ENCODE measurements at regions not wholly inside any gene's neighbourhood (a gene's known extent, or its start where the extent isn't known, plus 50 kb on each side); places are given as distances from the start of the nearest gene placed in this dataset.

- no peaks in the 10 kb centered on the region for H3K9me3 ChIP-seq (ENCODE audit: low read length)
- TF ChIP-seq EZH2 (IDR thresholded peaks at IDR 0.05; ENCODE audit: borderline replicate concordance, low read length) (no peak), CTCF (IDR thresholded peaks at IDR 0.05; ENCODE audit: low read length) (no peak)
Observed at GRCh38 chr18:61225336-61225735, 107.9 kb upstream of the CDH20 start.

GRCh38 chr18:61236356-61237057, 96.7 kb upstream of the CDH20 start:
- Histone ChIP-seq H3K79me2 (ENCODE audit: insufficient read depth, low read length) (no peaks in the 10 kb centered on the region), H3K9me3 (ENCODE audit: low read length) (no peaks in the 10 kb centered on the region), H3F3A (ENCODE audit: insufficient read depth, low read length) (no peaks in the 10 kb centered on the region), H3K9ac (ENCODE audit: low read length) (no peak overlapping the region), H3K27ac (ENCODE audit: low read depth, low read length, poor library complexity, severe bottlenecking) (no peak overlapping the region), H3K27me3 (ENCODE audit: insufficient read depth, low read length) (no peaks in the 10 kb centered on the region), H3K9me2 (ENCODE audit: low read depth, low read length) (no peaks in the 10 kb centered on the region), H3K4me1 (ENCODE audit: insufficient read depth, low read length, severe bottlenecking) (no peaks in the 10 kb centered on the region), H2AFZ (ENCODE audit: low read length) (no peak overlapping the region), H3K4me3 (ENCODE audit: low read depth, low read length, poor library complexity, severe bottlenecking) (no peak overlapping the region), H4K20me1 (ENCODE audit: insufficient read depth, low read length) (no peaks in the 10 kb centered on the region), H3K4me2 (ENCODE audit: low read length) (no peak overlapping the region), H3K36me3 (ENCODE audit: insufficient read depth, low read length) (no peaks in the 10 kb centered on the region)
- no peak for TF ChIP-seq CTCF (IDR thresholded peaks at IDR 0.05; ENCODE audit: low read length)
- no peak for TF ChIP-seq EZH2 (IDR thresholded peaks at IDR 0.05; ENCODE audit: borderline replicate concordance, low read length)

More at GRCh38 chr18:61225336-61225735, 107.9 kb upstream of the CDH20 start:
- Histone ChIP-seq H3K9me2 (ENCODE audit: low read depth, low read length) (no peaks in the 10 kb centered on the region), H3K36me3 (ENCODE audit: insufficient read depth, low read length) (no peaks in the 10 kb centered on the region), H3K9ac (ENCODE audit: low read length) (no peak overlapping the region), H3K4me1 (ENCODE audit: insufficient read depth, low read length, severe bottlenecking) (no peaks in the 10 kb centered on the region), H3K27ac (ENCODE audit: low read depth, low read length, poor library complexity, severe bottlenecking) (no peak overlapping the region), H3K4me2 (ENCODE audit: low read length) (no peak overlapping the region), H3F3A (ENCODE audit: insufficient read depth, low read length) (no peaks in the 10 kb centered on the region), H2AFZ (ENCODE audit: low read length) (no peak overlapping the region), H3K79me2 (ENCODE audit: insufficient read depth, low read length) (no peaks in the 10 kb centered on the region), H3K27me3 (ENCODE audit: insufficient read depth, low read length) (no peaks in the 10 kb centered on the region), H3K4me3 (ENCODE audit: low read depth, low read length, poor library complexity, severe bottlenecking) (no peak overlapping the region), H4K20me1 (ENCODE audit: insufficient read depth, low read length) (no peaks in the 10 kb centered on the region)

DNA sequence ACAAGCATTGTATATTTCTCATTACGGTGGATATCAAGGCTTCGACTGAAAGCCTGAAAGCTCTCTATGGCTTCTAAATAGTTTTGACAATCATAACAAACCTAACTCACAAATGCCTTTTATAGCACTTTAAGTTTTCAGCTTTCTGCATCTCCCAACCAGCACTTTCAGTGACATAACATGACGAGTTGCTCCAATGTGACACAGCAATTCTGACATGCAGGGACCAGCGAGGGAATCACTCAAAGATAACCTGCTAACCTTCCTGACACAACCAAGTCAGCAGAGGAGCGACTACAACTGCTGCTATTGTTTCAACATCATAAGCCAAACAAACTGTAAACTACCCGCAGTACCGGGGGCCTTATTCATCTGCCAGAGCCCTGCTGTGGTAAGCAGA, 95.7 kb upstream of the CDH20 start:
- Histone ChIP-seq H3K79me2 (ENCODE audit: insufficient read depth, low read length) (no peaks in the 10 kb centered on the region), H3K4me1 (ENCODE audit: insufficient read depth, low read length, severe bottlenecking) (no peaks in the 10 kb centered on the region), H3K27ac (ENCODE audit: low read depth, low read length, poor library complexity, severe bottlenecking) (no peak overlapping the region), H3K9me3 (ENCODE audit: low read length) (no peaks in the 10 kb centered on the region), H2AFZ (ENCODE audit: low read length) (no peak overlapping the region), H4K20me1 (ENCODE audit: insufficient read depth, low read length) (no peaks in the 10 kb centered on the region), H3F3A (ENCODE audit: insufficient read depth, low read length) (no peaks in the 10 kb centered on the region), H3K9ac (ENCODE audit: low read length) (no peak overlapping the region), H3K36me3 (ENCODE audit: insufficient read depth, low read length) (no peaks in the 10 kb centered on the region), H3K27me3 (ENCODE audit: insufficient read depth, low read length) (no peaks in the 10 kb centered on the region), H3K4me3 (ENCODE audit: low read depth, low read length, poor library complexity, severe bottlenecking) (no peak overlapping the region), H3K4me2 (ENCODE audit: low read length) (no peak overlapping the region), H3K9me2 (ENCODE audit: low read depth, low read length) (no peaks in the 10 kb centered on the region)
- TF ChIP-seq EZH2 (IDR thresholded peaks at IDR 0.05; ENCODE audit: borderline replicate concordance, low read length) (no peak), CTCF (IDR thresholded peaks at IDR 0.05; ENCODE audit: low read length) (no peak)

Data from OCI-LY1 (cell line).